ENCODE measurements at regions not wholly inside any gene's neighbourhood (a gene's known extent, or its start where the extent isn't known, plus 50 kb on each side); places are given as distances from the start of the nearest gene placed in this dataset.
"Not testable (repeated sequence)": the region's sequence is repeated elsewhere in the genome, so short reads cannot be mapped to it uniquely, and the experiment has no call there.

- DNase-seq (ENCODE audit: low read depth in 3 of 3), result not testable (repeated sequence)
Measured at GRCh38 chr20:26373066-26373465, 676.4 kb upstream of the ZNF337 start.

GRCh38 chr20:26354511-26354910, 657.9 kb upstream of the ZNF337 start:
- DNase-seq (ENCODE audit: low read depth in 3 of 3), result no peak

- no peak for DNase-seq (ENCODE audit: low read depth in 3 of 3)
Measured at GRCh38 chr20:26347396-26347795, 650.7 kb upstream of the ZNF337 start.

DNA sequence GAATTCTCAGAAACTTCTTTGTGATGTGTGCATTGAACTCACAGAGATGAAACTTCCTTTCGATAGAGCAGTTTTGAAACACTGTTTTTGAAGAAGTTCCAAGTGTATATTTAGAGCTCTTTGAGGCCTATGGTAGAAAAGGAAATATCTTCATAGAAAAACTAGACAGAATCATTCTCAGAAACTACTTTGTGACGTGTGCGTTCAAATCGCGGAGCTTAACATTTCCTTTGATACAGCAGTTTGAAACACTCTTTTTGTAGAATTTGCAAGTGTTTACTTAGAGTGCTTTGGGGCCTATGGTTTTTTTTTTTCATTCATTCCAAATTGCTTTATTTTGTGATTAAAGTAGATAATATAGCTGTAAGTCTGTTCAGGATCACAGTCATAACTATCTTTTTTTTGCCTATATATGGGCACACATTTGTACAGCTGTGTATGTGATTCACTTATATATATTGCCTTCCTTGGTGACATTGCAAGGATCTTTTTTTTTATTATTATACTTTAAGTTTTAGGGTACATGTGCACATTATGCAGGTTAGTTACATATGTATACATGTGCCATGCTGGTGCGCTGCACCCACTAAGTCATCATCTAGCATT, 643.9 kb upstream of the ZNF337 start:
- not testable (repeated sequence) for DNase-seq (ENCODE audit: low read depth in 3 of 3)

DNA sequence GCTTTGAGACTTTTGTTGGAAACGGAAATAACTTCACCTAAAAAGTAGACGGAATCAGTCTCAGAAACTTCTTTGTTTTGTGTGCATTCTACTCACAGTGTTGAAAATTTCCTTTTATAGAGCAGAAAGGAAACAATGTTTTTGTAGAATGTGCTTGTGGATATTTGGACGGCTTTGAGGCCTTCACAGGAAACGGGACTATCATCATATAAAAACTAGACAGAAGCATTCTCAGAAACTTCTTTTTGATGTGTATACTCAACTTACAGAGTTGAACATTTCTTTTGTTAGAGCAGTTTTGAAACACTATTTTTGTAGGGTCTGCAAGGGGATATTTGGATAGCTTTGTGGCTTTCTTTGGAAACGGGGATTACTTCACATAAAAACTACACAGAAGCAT, 627.5 kb upstream of the ZNF337 start:
- DNase-seq (ENCODE audit: low read depth in 3 of 3), result no peak

- DNase-seq (ENCODE audit: low read depth in 3 of 3), result no peak
Measured at GRCh38 chr20:26315054-26315453, 618.4 kb upstream of the ZNF337 start.

DNA sequence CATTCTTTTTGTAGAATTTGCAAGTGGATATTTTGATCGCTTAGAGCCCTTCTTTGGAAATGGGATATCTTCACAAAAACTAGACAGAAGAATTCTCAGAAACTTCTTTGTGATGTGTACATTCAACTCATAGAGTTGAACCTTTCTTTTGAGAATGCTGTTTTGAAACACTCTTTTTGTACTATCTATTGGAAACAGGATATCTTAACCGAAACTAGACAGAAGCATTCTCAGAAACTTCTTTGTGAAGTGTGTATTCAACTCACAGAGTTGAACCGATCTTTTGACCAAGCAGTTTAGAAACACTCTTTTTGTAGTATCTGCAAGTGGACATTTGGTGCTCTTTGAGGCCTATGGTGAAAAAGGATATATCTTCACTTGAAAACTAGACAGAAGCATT, 613.1 kb upstream of the ZNF337 start:
- DNase-seq (ENCODE audit: low read depth in 3 of 3), result not testable (repeated sequence)

GRCh38 chr20:26308961-26309360, 612.3 kb upstream of the ZNF337 start:
- DNase-seq (ENCODE audit: low read depth in 3 of 3), result no peak

DNA sequence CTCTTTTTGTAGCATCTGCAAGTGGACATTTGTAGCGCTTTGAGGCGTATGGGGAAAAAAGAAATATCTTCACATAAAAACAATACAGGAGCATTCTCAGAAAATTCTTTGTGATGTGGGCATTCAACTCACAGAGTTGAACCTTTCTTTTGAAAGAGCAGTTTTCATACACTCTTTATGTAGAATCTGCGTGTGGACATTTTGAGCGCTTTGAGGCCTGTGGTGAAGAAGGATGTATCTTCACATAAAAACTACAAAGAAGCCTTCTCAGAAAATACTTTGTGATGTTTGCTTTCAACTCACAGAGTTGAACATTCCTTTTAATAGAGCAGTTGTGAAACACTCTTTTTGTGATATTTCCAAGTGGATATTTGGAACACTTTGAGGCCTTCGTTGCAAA, 598.4 kb upstream of the ZNF337 start:
- no peak for DNase-seq (ENCODE audit: low read depth in 3 of 3)

GRCh38 chr20:26288379-26289061, 591.9 kb upstream of the ZNF337 start:
- not testable (repeated sequence) for DNase-seq (ENCODE audit: low read depth in 3 of 3)

DNA sequence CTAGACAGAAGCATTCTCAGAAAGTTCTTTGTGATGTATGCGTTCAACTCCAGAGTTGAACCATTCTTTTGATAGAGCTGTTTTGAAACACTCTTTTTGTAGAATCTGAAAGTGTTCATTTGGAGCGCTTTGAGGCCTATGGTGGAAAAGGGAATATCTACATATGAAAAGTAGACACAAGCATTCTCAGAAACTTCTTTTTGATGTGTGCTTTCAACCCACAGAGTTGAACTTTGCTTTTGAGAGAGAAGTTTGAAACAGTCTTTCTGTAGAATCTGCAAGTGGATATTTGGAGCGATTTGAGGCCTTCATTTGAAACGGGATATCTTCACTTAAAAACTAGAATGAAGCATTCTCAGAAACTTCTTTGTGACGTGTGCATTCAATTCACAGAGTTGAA, 582.6 kb upstream of the ZNF337 start:
- DNase-seq (ENCODE audit: low read depth in 3 of 3), result no peak

GRCh38 chr20:26277339-26277738, 580.7 kb upstream of the ZNF337 start:
- no peak for DNase-seq (ENCODE audit: low read depth in 3 of 3)

- no peak for DNase-seq (ENCODE audit: low read depth in 3 of 3)
Measured at GRCh38 chr20:26276554-26277210, 580.0 kb upstream of the ZNF337 start.

- DNase-seq (ENCODE audit: low read depth in 3 of 3), result not testable (repeated sequence)
Measured at GRCh38 chr20:26268762-26269161, 572.1 kb upstream of the ZNF337 start.

- DNase-seq (ENCODE audit: low read depth in 3 of 3), result not testable (repeated sequence)
Measured at GRCh38 chr20:26260925-26261324, 564.3 kb upstream of the ZNF337 start.

DNA sequence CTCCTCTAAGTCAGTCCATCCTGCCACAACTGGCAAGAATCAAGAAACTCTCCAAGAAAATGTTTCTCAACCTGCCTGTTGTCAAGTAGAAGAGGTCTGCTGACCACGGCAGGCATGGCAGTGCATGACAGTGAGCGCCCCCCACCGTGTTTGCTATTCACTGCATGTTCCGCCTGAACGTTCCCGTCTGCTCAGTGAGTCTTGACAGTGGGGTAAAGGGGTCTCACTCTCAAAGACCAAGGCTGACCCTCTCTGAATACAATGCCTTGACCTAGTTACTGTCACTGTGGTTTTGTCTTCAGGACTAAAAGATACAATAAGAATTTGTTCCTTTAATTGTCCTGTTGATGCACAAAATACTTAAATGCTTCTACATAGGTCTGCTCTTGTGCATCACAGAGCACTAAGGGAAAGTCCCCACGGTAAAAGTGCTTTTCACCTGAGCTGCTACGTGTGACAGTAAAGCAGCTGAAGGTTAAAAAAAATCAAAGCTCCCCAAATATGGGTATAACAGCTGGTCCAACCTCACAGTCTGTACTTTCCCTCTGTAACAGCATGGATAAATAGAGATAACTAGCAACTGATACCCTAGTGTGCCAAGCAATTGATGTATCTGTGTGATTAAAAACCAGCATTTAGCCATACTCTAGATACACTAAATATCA, 555.8 kb upstream of the ZNF337 start:
- DNase-seq (ENCODE audit: low read depth in 3 of 3), result not testable (repeated sequence)

GRCh38 chr20:26251376-26251775, 554.7 kb upstream of the ZNF337 start:
- DNase-seq (ENCODE audit: low read depth in 3 of 3), result not testable (repeated sequence)

- DNase-seq (ENCODE audit: low read depth in 3 of 3), result not testable (repeated sequence)
Measured at GRCh38 chr20:26250249-26251114, 553.8 kb upstream of the ZNF337 start.

- DNase-seq (ENCODE audit: low read depth in 3 of 3), result no peak
Measured at GRCh38 chr20:26243731-26244130, 547.1 kb upstream of the ZNF337 start.

- DNase-seq (ENCODE audit: low read depth in 3 of 3), result not testable (repeated sequence)
Measured at GRCh38 chr20:26220609-26221008, 524.0 kb upstream of the ZNF337 start.

DNA sequence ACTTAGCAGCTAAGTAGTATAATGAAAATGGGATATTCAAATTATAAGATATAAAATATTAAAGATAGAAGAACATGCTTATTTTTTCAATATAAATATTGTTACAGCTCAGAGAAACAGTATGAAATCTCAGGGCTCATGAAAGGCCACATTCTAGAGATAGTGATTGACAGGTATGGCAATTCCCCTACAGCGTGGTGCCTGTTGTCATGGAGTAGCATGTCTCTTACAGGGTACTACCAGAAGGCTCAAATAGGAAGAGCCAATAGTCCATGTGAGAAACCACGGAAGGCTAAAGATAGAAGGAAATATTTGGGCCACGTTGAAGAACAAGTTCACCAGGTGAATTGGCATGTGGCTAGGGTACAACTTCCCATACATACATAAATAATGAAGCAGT, 522.9 kb upstream of the ZNF337 start:
- not testable (repeated sequence) for DNase-seq (ENCODE audit: low read depth in 3 of 3)

- no peak for DNase-seq (ENCODE audit: low read depth in 3 of 3)
Measured at GRCh38 chr20:26218301-26218700, 521.6 kb upstream of the ZNF337 start.
